ENCODE measurements at regions not wholly inside any gene's neighbourhood (a gene's known extent, or its start where the extent isn't known, plus 50 kb on each side); places are given as distances from the start of the nearest gene placed in this dataset.

DNA sequence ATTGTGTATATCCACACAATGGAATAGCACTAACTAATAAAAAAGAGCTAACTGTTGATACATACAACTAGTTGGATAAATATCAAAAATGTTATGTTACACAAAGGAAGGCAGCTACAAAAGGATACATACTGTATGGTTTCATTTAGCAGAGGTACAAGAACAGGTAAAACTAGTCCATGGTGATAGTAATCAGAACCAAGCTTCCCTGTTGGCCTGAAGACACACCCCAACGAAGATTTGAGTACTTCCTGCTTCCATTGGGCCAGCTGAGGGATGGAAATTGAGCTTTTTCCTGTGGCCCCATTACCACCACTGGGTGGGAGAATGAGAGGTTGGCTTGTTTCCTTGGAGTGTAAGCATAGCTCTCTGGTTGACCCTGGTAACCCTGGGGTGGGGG, 117.3 kb upstream of the CADPS start:
- 45% methylated on average over 1 of the region's 1 CpG for WGBS
- Histone ChIP-seq H3K36me3 (ENCODE audit: control insufficient read depth in 4 of 4, insufficient read depth in 3 of 4, low read depth in 1 of 4, low read length in 3 of 4) (no peaks in the 10 kb centered on the region), H3K4me1 (ENCODE audit: control insufficient read depth in 4 of 4, insufficient read depth in 4 of 4, low read length in 3 of 4) (no peaks in the 10 kb centered on the region), H3K4me3 (ENCODE audit: low read depth in 1 of 3, low read length in 3 of 3) (no peak overlapping the region), H3K9me3 (ENCODE audit: control insufficient read depth in 4 of 4, low read length in 3 of 4) (peaks cover 0 to 2% (median 0%) of the 10 kb centered on the region in 4 donors), H3K9ac (ENCODE audit: low read depth in 1 of 2, low read length in 2 of 2) (no peak overlapping the region), H3K27me3 (ENCODE audit: control insufficient read depth in 4 of 4, insufficient read depth in 4 of 4, low read length in 3 of 4) (peaks cover 0 to 8% (median 0%) of the 10 kb centered on the region in 4 donors), H3K27ac (ENCODE audit: low read depth in 1 of 2, low read length in 2 of 2) (no peak overlapping the region)
- no peak for DNase-seq (ENCODE audit: low spot score)
- TF ChIP-seq EGR1 (IDR thresholded peaks at IDR 0.05; ENCODE audit: low read depth in 2 of 2), result no peak
- TF ChIP-seq, protein P1, sequence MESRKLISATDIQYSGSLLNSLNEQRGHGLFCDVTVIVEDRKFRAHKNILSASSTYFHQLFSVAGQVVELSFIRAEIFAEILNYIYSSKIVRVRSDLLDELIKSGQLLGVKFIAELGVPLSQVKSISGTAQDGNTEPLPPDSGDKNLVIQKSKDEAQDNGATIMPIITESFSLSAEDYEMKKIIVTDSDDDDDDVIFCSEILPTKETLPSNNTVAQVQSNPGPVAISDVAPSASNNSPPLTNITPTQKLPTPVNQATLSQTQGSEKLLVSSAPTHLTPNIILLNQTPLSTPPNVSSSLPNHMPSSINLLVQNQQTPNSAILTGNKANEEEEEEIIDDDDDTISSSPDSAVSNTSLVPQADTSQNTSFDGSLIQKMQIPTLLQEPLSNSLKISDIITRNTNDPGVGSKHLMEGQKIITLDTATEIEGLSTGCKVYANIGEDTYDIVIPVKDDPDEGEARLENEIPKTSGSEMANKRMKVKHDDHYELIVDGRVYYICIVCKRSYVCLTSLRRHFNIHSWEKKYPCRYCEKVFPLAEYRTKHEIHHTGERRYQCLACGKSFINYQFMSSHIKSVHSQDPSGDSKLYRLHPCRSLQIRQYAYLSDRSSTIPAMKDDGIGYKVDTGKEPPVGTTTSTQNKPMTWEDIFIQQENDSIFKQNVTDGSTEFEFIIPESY (IDR thresholded peaks at IDR 0.05), result no peak
- TF ChIP-seq JUND (IDR thresholded peaks at IDR 0.05), result no peak

DNA sequence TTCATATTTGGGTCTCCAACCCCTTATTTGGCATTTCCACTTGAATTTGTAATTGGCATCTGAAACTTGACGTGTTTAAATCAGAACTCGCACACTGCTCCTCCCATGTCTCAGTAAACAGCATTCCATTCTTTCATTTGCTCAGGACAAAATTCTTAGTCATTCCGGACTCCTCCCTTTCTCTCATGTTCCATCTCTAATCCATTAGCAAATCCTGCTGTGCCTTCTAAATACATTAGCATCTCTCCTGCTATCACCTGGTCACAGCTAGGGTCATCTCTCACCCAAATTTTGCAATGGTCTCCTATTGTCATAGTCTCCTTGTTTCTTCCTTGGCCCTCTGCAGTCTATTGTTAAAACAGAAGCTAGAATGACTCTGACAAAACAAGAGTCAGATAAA, 119.9 kb upstream of the CADPS start:
- H3K27me3 ChIP-seq (ENCODE audit: control insufficient read depth in 4 of 4, insufficient read depth in 4 of 4, low read length in 3 of 4), result peaks cover 0 to 8% (median 0%) of the 10 kb centered on the region in 4 donors
- DNase-seq (ENCODE audit: low spot score), result no peak
- 68% methylated on average over 3 of the region's 3 CpGs for WGBS
- peaks cover 0 to 2% (median 0%) of the 10 kb centered on the region in 4 donors for H3K9me3 ChIP-seq (ENCODE audit: control insufficient read depth in 4 of 4, low read length in 3 of 4)
- no peak overlapping the region for H3K4me3 ChIP-seq (ENCODE audit: low read depth in 1 of 3, low read length in 3 of 3)
- H3K27ac ChIP-seq (ENCODE audit: low read depth in 1 of 2, low read length in 2 of 2), result no peak overlapping the region
- no peak overlapping the region for H3K9ac ChIP-seq (ENCODE audit: low read depth in 1 of 2, low read length in 2 of 2)
- H3K36me3 ChIP-seq (ENCODE audit: control insufficient read depth in 4 of 4, insufficient read depth in 3 of 4, low read depth in 1 of 4, low read length in 3 of 4), result no peaks in the 10 kb centered on the region
- TF ChIP-seq SP1 (IDR thresholded peaks at IDR 0.05), result no peak
- TF ChIP-seq, protein P1 (IDR thresholded peaks at IDR 0.05), result no peak
- no peaks in the 10 kb centered on the region for H3K4me1 ChIP-seq (ENCODE audit: control insufficient read depth in 4 of 4, insufficient read depth in 4 of 4, low read length in 3 of 4)

DNA sequence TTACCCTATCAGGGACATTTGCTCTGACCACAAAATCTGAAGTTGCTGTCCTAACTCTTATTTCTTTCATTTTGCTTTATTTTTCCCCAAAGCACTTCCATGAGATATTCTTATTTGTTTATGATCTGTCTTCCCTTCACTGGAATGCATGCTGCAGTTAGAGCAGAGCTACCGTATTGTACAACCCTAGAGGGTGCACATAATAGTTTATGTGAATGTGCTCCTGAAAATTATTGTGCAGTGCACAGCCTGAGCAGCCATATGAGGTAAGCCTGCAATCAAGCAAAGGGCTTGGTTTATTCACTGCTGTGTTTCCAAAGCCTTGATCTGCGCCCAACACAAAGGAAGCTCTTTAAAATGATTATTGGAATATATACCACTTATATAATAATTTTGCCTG, 120.3 kb upstream of the CADPS start:
- Histone ChIP-seq H3K4me3 (ENCODE audit: low read depth in 1 of 3, low read length in 3 of 3) (no peak overlapping the region), H3K36me3 (ENCODE audit: control insufficient read depth in 4 of 4, insufficient read depth in 3 of 4, low read depth in 1 of 4, low read length in 3 of 4) (no peaks in the 10 kb centered on the region), H3K27me3 (ENCODE audit: control insufficient read depth in 4 of 4, insufficient read depth in 4 of 4, low read length in 3 of 4) (peaks cover 0 to 8% (median 0%) of the 10 kb centered on the region in 4 donors), H3K4me1 (ENCODE audit: control insufficient read depth in 4 of 4, insufficient read depth in 4 of 4, low read length in 3 of 4) (no peaks in the 10 kb centered on the region), H3K27ac (ENCODE audit: low read depth in 1 of 2, low read length in 2 of 2) (no peak overlapping the region), H3K9ac (ENCODE audit: low read depth in 1 of 2, low read length in 2 of 2) (no peak overlapping the region), H3K9me3 (ENCODE audit: control insufficient read depth in 4 of 4, low read length in 3 of 4) (peaks cover 0 to 2% (median 0%) of the 10 kb centered on the region in 4 donors)
- 74% methylated on average over 2 of the region's 2 CpGs for WGBS
- TF ChIP-seq TAF1 (conservative IDR thresholded peaks at IDR 0.05) (no peak), GABPA (IDR thresholded peaks at IDR 0.05 in 1 of 2, conservative IDR thresholded peaks at IDR 0.05 in 1 of 2) (no peak), RAD21 (IDR thresholded peaks at IDR 0.05) (no peak), HNF4G (IDR thresholded peaks at IDR 0.05) (no peak), YY1 (IDR thresholded peaks at IDR 0.05) (no peak), JUND (IDR thresholded peaks at IDR 0.05) (no peak), FOXA2 (IDR thresholded peaks at IDR 0.05) (no peak), FOXA1 (IDR thresholded peaks at IDR 0.05) (no peak)
- TF ChIP-seq, protein P2, sequence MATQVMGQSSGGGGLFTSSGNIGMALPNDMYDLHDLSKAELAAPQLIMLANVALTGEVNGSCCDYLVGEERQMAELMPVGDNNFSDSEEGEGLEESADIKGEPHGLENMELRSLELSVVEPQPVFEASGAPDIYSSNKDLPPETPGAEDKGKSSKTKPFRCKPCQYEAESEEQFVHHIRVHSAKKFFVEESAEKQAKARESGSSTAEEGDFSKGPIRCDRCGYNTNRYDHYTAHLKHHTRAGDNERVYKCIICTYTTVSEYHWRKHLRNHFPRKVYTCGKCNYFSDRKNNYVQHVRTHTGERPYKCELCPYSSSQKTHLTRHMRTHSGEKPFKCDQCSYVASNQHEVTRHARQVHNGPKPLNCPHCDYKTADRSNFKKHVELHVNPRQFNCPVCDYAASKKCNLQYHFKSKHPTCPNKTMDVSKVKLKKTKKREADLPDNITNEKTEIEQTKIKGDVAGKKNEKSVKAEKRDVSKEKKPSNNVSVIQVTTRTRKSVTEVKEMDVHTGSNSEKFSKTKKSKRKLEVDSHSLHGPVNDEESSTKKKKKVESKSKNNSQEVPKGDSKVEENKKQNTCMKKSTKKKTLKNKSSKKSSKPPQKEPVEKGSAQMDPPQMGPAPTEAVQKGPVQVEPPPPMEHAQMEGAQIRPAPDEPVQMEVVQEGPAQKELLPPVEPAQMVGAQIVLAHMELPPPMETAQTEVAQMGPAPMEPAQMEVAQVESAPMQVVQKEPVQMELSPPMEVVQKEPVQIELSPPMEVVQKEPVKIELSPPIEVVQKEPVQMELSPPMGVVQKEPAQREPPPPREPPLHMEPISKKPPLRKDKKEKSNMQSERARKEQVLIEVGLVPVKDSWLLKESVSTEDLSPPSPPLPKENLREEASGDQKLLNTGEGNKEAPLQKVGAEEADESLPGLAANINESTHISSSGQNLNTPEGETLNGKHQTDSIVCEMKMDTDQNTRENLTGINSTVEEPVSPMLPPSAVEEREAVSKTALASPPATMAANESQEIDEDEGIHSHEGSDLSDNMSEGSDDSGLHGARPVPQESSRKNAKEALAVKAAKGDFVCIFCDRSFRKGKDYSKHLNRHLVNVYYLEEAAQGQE (IDR thresholded peaks at IDR 0.05), result no peak
- TF ChIP-seq, protein P3, sequence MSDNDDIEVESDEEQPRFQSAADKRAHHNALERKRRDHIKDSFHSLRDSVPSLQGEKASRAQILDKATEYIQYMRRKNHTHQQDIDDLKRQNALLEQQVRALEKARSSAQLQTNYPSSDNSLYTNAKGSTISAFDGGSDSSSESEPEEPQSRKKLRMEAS (IDR thresholded peaks at IDR 0.05), result no peak
- no peak for DNase-seq (ENCODE audit: low spot score)

Data from liver (tissue), 7 donors.